CD14-positive monocyte (primary cell): ENCODE measurements at regions not wholly inside any gene's neighbourhood (a gene's known extent, or its start where the extent isn't known, plus 50 kb on each side); places are given as distances from the start of the nearest gene placed in this dataset.

Experiments
- DNase-seq, 3 donors: peaks; one replicate each; pipeline ENCODE4 v3.0.0-alpha.2; 2011 to 2022
- H2AFZ ChIP-seq: 2 replicates; pipeline ENCODE4 v1.6.0; 2012; ENCODE audit warnings: mild to moderate bottlenecking, low read depth, low read length, inconsistent platforms; ENCODE audit not compliant: insufficient read depth, poor library complexity, severe bottlenecking
- H3K27ac ChIP-seq, 2 donors: 1 replicate in 1 of 2; 2 replicates in 1 of 2; pipeline ENCODE4 v1.5.1; 2012 to 2013; ENCODE audit warnings: low read length in 2 of 2, control low read depth in 1 of 2, inconsistent platforms in 1 of 2, low read depth in 1 of 2, mild to moderate bottlenecking in 1 of 2
- H3K27me3 ChIP-seq, 2 donors: one replicate each; pipeline versions ENCODE4 v1.6.0 to v1.6.1; 2011 to 2013; ENCODE audit warnings: low read length in 2 of 2; ENCODE audit not compliant: control insufficient read depth in 2 of 2, insufficient read depth in 2 of 2
- H3K36me3 ChIP-seq, 2 donors: replicated peaks in 1 of 2; 1 replicate in 1 of 2; 2 replicates in 1 of 2; pipeline versions ENCODE4 v1.5.1 to v1.6.1; 2012 to 2013; ENCODE audit warnings: low read length in 2 of 2, control low read depth in 1 of 2, inconsistent platforms in 1 of 2, mild to moderate bottlenecking in 1 of 2; ENCODE audit not compliant: insufficient read depth in 2 of 2, control insufficient read depth in 1 of 2
- H3K4me1 ChIP-seq, 2 donors: 1 replicate in 1 of 2; 2 replicates in 1 of 2; pipeline versions ENCODE4 v1.5.1 to v1.6.1; 2012 to 2013; ENCODE audit warnings: low read length in 2 of 2, control low read depth in 1 of 2, inconsistent platforms in 1 of 2, mild to moderate bottlenecking in 1 of 2, moderate library complexity in 1 of 2; ENCODE audit not compliant: insufficient read depth in 2 of 2, control insufficient read depth in 1 of 2
- H3K4me2 ChIP-seq: replicated peaks from 2 replicates; pipeline ENCODE3; 2012; ENCODE audit warnings: low read length, moderate library complexity, mild to moderate bottlenecking; ENCODE audit not compliant: poor library complexity, severe bottlenecking; ENCODE audit errors: extremely low read depth
- H3K4me3 ChIP-seq, 3 experiments: fragments of 200-600 bp in 1 of 3; sonication (generic) in 1 of 3; replicated peaks in 1 of 3; 1 replicate in 2 of 3; 2 replicates in 1 of 3; pipeline ENCODE4 v1.5.1; 2011 to 2013; ENCODE audit warnings: low read length in 3 of 3, mild to moderate bottlenecking in 3 of 3, control low read depth in 2 of 3, low read depth in 2 of 3, inconsistent platforms in 1 of 3, moderate library complexity in 1 of 3
- H3K79me2 ChIP-seq: 2 replicates; pipeline ENCODE4 v1.6.0; 2012; ENCODE audit warnings: mild to moderate bottlenecking, control low read depth, inconsistent platforms, low read length, moderate library complexity; ENCODE audit not compliant: insufficient read depth
- H3K9ac ChIP-seq: 2 replicates; pipeline ENCODE4 v1.6.0; 2017; ENCODE audit warnings: low read length, mild to moderate bottlenecking; ENCODE audit not compliant: insufficient read depth, poor library complexity, severe bottlenecking
- H3K9me3 ChIP-seq, 2 donors: replicated peaks in 1 of 2; 1 replicate in 1 of 2; 2 replicates in 1 of 2; pipeline versions ENCODE4 v1.5.1 to v1.6.1; 2012 to 2013; ENCODE audit warnings: low read length in 2 of 2, control low read depth in 1 of 2; ENCODE audit not compliant: control insufficient read depth in 1 of 2, insufficient read depth in 1 of 2
- H4K20me1 ChIP-seq: 2 replicates; pipeline ENCODE4 v1.6.0; 2012; ENCODE audit warnings: mild to moderate bottlenecking, low read length, control low read depth, moderate library complexity; ENCODE audit not compliant: insufficient read depth
- H3K27ac Mint-ChIP-seq, 7 donors: one replicate each; pipeline ENCODE4 v1.8.0; 2020; ENCODE audit warnings: mild to moderate bottlenecking in 7 of 7, mixed read lengths in 7 of 7, moderate library complexity in 6 of 7, inconsistent platforms in 2 of 7
- H3K27me3 Mint-ChIP-seq, 3 donors: one replicate each; pipeline ENCODE4 v1.8.0; 2021 to 2022; ENCODE audit warnings: low read depth in 3 of 3, mild to moderate bottlenecking in 3 of 3, mixed read lengths in 3 of 3, moderate library complexity in 3 of 3, inconsistent platforms in 1 of 3
- H3K36me3 Mint-ChIP-seq, 2 donors: one replicate each; pipeline ENCODE4 v1.8.0; 2020; ENCODE audit warnings: mixed read lengths in 2 of 2, inconsistent platforms in 1 of 2, mild to moderate bottlenecking in 1 of 2
- H3K4me1 Mint-ChIP-seq: one replicate; pipeline ENCODE4 v1.8.0; 2020; ENCODE audit warnings: mild to moderate bottlenecking, mixed read lengths
- H3K4me3 Mint-ChIP-seq, 2 donors: one replicate each; pipeline ENCODE4 v1.8.0; 2020; ENCODE audit warnings: mild to moderate bottlenecking in 2 of 2, mixed read lengths in 2 of 2, moderate library complexity in 1 of 2
- H3K9me3 Mint-ChIP-seq, 7 donors: one replicate each; pipeline ENCODE4 v1.8.0; 2020 to 2022; ENCODE audit warnings: mixed read lengths in 7 of 7, mild to moderate bottlenecking in 6 of 7, moderate library complexity in 6 of 7, inconsistent platforms in 2 of 7
- WGBS: methylation state at CpG from one replicate; pipeline ENCODE4 v1.1.5; 2013; ENCODE audit warnings: missing lambda C conversion rate; ENCODE audit not compliant: insufficient coverage; 5-methylcytosine and 5-hydroxymethylcytosine counted together
- intact Hi-C, 2 donors: fragments of 100-400 bp; cut with micrococcal nuclease; formaldehyde crosslinking; loops; one replicate each; pipeline versions ENCODE4 v1.15.0 to v1.15.1; 2023
- TF ChIP-seq, protein P1 (sequence below): fragments of 200-600 bp; IDR thresholded peaks from one replicate; pipeline ENCODE4 v1.8.0; 2022; ENCODE audit warnings: antibody characterized with exemption, mild to moderate bottlenecking

DNA sequence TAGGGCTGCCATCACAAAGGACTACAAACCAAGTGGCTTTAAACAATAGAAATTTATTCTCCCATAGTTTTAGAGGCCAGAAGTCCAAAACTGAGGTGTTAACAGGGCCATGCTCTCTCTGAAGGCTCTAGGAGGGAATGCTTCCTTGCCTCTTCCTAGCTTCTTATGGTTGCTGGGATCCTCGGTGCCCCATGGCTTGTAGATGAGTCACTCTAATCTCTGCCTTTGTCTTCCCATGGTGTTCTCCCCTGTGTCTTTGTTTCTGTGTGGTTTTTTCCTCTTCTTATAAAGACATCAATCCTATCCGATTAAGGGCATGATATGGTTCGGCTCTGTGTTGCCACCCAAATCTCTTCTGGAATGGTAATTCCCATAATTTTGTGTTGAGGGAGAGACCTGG lies 178.8 kb upstream of the NREP start:
- H3K4me1 Mint-ChIP-seq = peaks cover 11% of the 10 kb centered on the region
- no peaks in the 10 kb centered on the region for H4K20me1 ChIP-seq
- H3K9me3 Mint-ChIP-seq = peaks cover 3 to 9% (median 7%) of the 10 kb centered on the region in 7 donors
- H3K9me3 ChIP-seq = no peaks in the 10 kb centered on the region
- TF ChIP-seq, protein P1, sequence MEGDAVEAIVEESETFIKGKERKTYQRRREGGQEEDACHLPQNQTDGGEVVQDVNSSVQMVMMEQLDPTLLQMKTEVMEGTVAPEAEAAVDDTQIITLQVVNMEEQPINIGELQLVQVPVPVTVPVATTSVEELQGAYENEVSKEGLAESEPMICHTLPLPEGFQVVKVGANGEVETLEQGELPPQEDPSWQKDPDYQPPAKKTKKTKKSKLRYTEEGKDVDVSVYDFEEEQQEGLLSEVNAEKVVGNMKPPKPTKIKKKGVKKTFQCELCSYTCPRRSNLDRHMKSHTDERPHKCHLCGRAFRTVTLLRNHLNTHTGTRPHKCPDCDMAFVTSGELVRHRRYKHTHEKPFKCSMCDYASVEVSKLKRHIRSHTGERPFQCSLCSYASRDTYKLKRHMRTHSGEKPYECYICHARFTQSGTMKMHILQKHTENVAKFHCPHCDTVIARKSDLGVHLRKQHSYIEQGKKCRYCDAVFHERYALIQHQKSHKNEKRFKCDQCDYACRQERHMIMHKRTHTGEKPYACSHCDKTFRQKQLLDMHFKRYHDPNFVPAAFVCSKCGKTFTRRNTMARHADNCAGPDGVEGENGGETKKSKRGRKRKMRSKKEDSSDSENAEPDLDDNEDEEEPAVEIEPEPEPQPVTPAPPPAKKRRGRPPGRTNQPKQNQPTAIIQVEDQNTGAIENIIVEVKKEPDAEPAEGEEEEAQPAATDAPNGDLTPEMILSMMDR = no peak
- no peak overlapping the region for H2AFZ ChIP-seq
- H3K4me1 ChIP-seq = peaks cover 7 to 11% of the 10 kb centered on the region in 2 donors
- H3K27ac ChIP-seq = no peak overlapping the region
- intact Hi-C loops = no loop called here
- no peaks in the 10 kb centered on the region for H3K36me3 ChIP-seq
- no peak overlapping the region for H3K4me3 ChIP-seq
- no peaks in the 10 kb centered on the region for H3K27me3 ChIP-seq
- no CpG with 5 or more reads among the region's 3 CpGs for WGBS
- no peak overlapping the region for H3K4me2 ChIP-seq
- H3K36me3 Mint-ChIP-seq = no peaks in the 10 kb centered on the region
- H3K79me2 ChIP-seq = no peaks in the 10 kb centered on the region
- no peak overlapping the region for H3K4me3 Mint-ChIP-seq
- H3K9ac ChIP-seq = no peak overlapping the region
- DNase-seq = no peak
- H3K27ac Mint-ChIP-seq = no peak overlapping the region
- peaks cover 0 to 2% (median 0%) of the 10 kb centered on the region in 3 donors for H3K27me3 Mint-ChIP-seq

DNA sequence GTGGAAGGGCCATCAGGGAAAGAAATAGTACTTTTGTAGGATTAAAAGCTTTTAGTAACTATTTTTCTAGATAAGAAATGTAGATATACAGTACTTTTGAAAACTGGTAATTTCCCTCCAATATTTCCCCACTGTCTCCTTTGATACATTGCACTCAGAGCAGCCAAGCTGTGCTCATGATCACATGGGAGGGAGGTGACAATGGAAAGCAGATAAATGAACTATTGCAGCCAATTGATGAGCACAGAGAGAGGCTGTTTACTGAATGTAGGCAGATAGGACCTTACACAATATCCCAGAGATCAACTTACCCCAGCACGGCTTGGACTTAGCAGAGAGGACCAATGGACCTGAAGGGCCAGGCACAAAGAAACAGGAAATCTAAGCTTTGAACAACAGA lies 178.0 kb upstream of the NREP start:
- TF ChIP-seq, protein P1 = no peak
- H3K27ac Mint-ChIP-seq = peak overlapping the region in 1 of 7 donors; percentile 70
- no peak overlapping the region for H3K9ac ChIP-seq
- H2AFZ ChIP-seq = no peak overlapping the region
- H3K4me2 ChIP-seq = no peak overlapping the region
- H3K79me2 ChIP-seq = no peaks in the 10 kb centered on the region
- no peaks in the 10 kb centered on the region for H3K9me3 ChIP-seq
- no CpG with 5 or more reads among the region's 1 CpG for WGBS
- no peak overlapping the region for H3K27ac ChIP-seq
- H3K4me1 Mint-ChIP-seq = peaks cover 19% of the 10 kb centered on the region
- peaks cover 3 to 9% (median 7%) of the 10 kb centered on the region in 7 donors for H3K9me3 Mint-ChIP-seq
- H3K27me3 ChIP-seq = no peaks in the 10 kb centered on the region
- H3K4me3 ChIP-seq = no peak overlapping the region
- DNase-seq = no peak
- intact Hi-C loops = no loop called here
- H3K4me3 Mint-ChIP-seq = no peak overlapping the region
- peaks cover 0 to under 1% (median 0%) of the 10 kb centered on the region in 3 donors for H3K27me3 Mint-ChIP-seq
- no peaks in the 10 kb centered on the region for H3K36me3 ChIP-seq
- no peaks in the 10 kb centered on the region for H3K36me3 Mint-ChIP-seq
- H3K4me1 ChIP-seq = peaks cover 15 to 19% of the 10 kb centered on the region in 2 donors
- no peaks in the 10 kb centered on the region for H4K20me1 ChIP-seq
